Erythroblast (primary cell): ENCODE measurements at regions not wholly inside any gene's neighbourhood (a gene's known extent, or its start where the extent isn't known, plus 50 kb on each side); places are given as distances from the start of the nearest gene placed in this dataset.

Experiments
- GATA1 ChIP-seq: IDR thresholded peaks from 2 replicates; pipeline ENCODE4 v1.6.1; 2011; ENCODE audit warnings: low read depth, mild to moderate bottlenecking, control low read depth, low read length, moderate library complexity
- POLR2A ChIP-seq: IDR thresholded peaks from 2 replicates; pipeline ENCODE4 v1.6.1; 2011; ENCODE audit warnings: mild to moderate bottlenecking, low read length

- no peak for TF ChIP-seq POLR2A
- TF ChIP-seq GATA1, result no peak
Measured at GRCh38 chr15:46301826-46302225, 667.0 kb downstream of the SQOR start.
